IMR-90 (cell line): ENCODE measurements at regions not wholly inside any gene's neighbourhood (a gene's known extent, or its start where the extent isn't known, plus 50 kb on each side); places are given as distances from the start of the nearest gene placed in this dataset.

Experiments used
- ATAC-seq: fragments of 200-7000 bp; cut with Tn5 transposase; 2 replicates; pipeline ENCODE4 v1.9.1; 2020; ENCODE audit warnings: low read depth, mild to moderate bottlenecking, moderate library complexity
- BruUV-seq: library from RNA; stranded (reverse); fragments of 400-500 nt; replicated peaks from 2 replicates; lab custom pipeline; 2021; lab: Mats Ljungman, UMichigan
- CTCF ChIA-PET: fragments of 300-600 bp; formaldehyde crosslinking; extraction: SDS; loops from one replicate; lab custom pipeline; 2021; ENCODE audit warnings: antibody characterized with exemption; lab: Yijun Ruan, JAX
- POLR2A ChIA-PET: fragments of 300-600 bp; sonication (Branson Sonifier 250); formaldehyde crosslinking; loops from one replicate; lab custom pipeline; 2022; ENCODE audit warnings: antibody characterized with exemption; ENCODE audit not compliant: unreplicated experiment; lab: Charles Lee
- DNase-seq: peaks from one replicate; pipeline ENCODE4 v3.0.0; 2013
- H2AFZ ChIP-seq: replicated peaks from 2 replicates; pipeline ENCODE3; 2013; ENCODE audit warnings: low read length, mild to moderate bottlenecking; ENCODE audit not compliant: poor library complexity
- H2AK5ac ChIP-seq: 2 replicates; pipeline ENCODE4 v1.6.1; 2013; ENCODE audit warnings: low read depth, low read length, inconsistent platforms
- H2AK9ac ChIP-seq: replicated peaks from 2 replicates; pipeline ENCODE3; 2013; ENCODE audit warnings: mild to moderate bottlenecking, low read depth, low read length, moderate library complexity; ENCODE audit not compliant: poor library complexity
- H2BK120ac ChIP-seq: 2 replicates; pipeline ENCODE4 v1.6.1; 2013; ENCODE audit warnings: low read depth, low read length, inconsistent platforms
- H2BK15ac ChIP-seq: 3 replicates; pipeline ENCODE4 v1.6.1; 2013; ENCODE audit warnings: low read depth, low read length, inconsistent platforms
- H2BK20ac ChIP-seq: 2 replicates; pipeline ENCODE4 v1.6.1; 2013; ENCODE audit warnings: low read depth, mild to moderate bottlenecking, inconsistent platforms, low read length, moderate library complexity
- H2BK5ac ChIP-seq: 2 replicates; pipeline ENCODE4 v1.6.1; 2013; ENCODE audit warnings: mild to moderate bottlenecking, low read depth, low read length, inconsistent platforms; ENCODE audit not compliant: poor library complexity, severe bottlenecking
- H3K14ac ChIP-seq: replicated peaks from 2 replicates; pipeline ENCODE4 v1.6.1; 2013; ENCODE audit warnings: low read depth, low read length, inconsistent platforms
- H3K18ac ChIP-seq: 2 replicates; pipeline ENCODE4 v1.6.1; 2013; ENCODE audit warnings: low read depth, low read length, control low read depth
- H3K23ac ChIP-seq: 2 replicates; pipeline ENCODE4 v1.6.1; 2013; ENCODE audit warnings: low read depth, low read length, inconsistent platforms
- H3K27ac ChIP-seq: 2 replicates; pipeline ENCODE4 v1.5.1; 2013; ENCODE audit warnings: mild to moderate bottlenecking, control low read depth, low read length; ENCODE audit not compliant: insufficient read depth
- H3K27me3 ChIP-seq: 2 replicates; pipeline ENCODE4 v1.6.1; 2013; ENCODE audit warnings: low read length; ENCODE audit not compliant: control insufficient read depth, insufficient read depth
- H3K36me3 ChIP-seq: 2 replicates; pipeline ENCODE4 v1.6.1; 2013; ENCODE audit warnings: low read length, mixed read lengths; ENCODE audit not compliant: control insufficient read depth, insufficient read depth
- H3K4ac ChIP-seq: 2 replicates; pipeline ENCODE4 v1.6.1; 2013; ENCODE audit warnings: low read depth, low read length, inconsistent platforms
- H3K4me1 ChIP-seq: 2 replicates; pipeline ENCODE4 v1.6.1; 2013; ENCODE audit warnings: low read length, mixed read lengths; ENCODE audit not compliant: control insufficient read depth, insufficient read depth
- H3K4me2 ChIP-seq: 2 replicates; pipeline ENCODE4 v1.6.1; 2013; ENCODE audit warnings: low read depth, mild to moderate bottlenecking, control low read depth, low read length, moderate library complexity
- H3K4me3 ChIP-seq: 2 replicates; pipeline ENCODE4 v1.5.1; 2013; ENCODE audit warnings: low read depth, mild to moderate bottlenecking, control low read depth, low read length, moderate library complexity; ENCODE audit not compliant: insufficient read depth
- H3K56ac ChIP-seq: 2 replicates; pipeline ENCODE4 v1.6.1; 2013; ENCODE audit warnings: low read length, inconsistent platforms; ENCODE audit not compliant: insufficient read depth; ENCODE audit errors: extremely low read depth
- H3K79me1 ChIP-seq, 2 experiments: 2 replicates each; pipeline ENCODE4 v1.6.1; 2013; ENCODE audit warnings: low read length in 2 of 2, inconsistent platforms in 1 of 2, low read depth in 1 of 2
- H3K9ac ChIP-seq: 2 replicates; pipeline ENCODE4 v1.6.1; 2013; ENCODE audit warnings: low read depth, low read length, control low read depth
- H3K9me1 ChIP-seq: 2 replicates; pipeline ENCODE4 v1.6.1; 2013; ENCODE audit warnings: low read length, inconsistent platforms; ENCODE audit not compliant: insufficient read depth
- H3K9me3 ChIP-seq: 2 replicates; pipeline ENCODE4 v1.6.1; 2013; ENCODE audit warnings: low read length; ENCODE audit not compliant: control insufficient read depth, insufficient read depth
- H4K20me1 ChIP-seq: 2 replicates; pipeline ENCODE4 v1.6.1; 2013; ENCODE audit warnings: low read length, inconsistent platforms; ENCODE audit not compliant: insufficient read depth
- H4K5ac ChIP-seq: 2 replicates; pipeline ENCODE4 v1.6.1; 2013; ENCODE audit warnings: mild to moderate bottlenecking, low read depth, low read length, control low read depth
- H4K8ac ChIP-seq, 2 experiments: 2 replicates each; pipeline ENCODE4 v1.6.1; 2013; ENCODE audit warnings: low read depth in 2 of 2, low read length in 2 of 2, control low read depth in 1 of 2, inconsistent platforms in 1 of 2
- H4K91ac ChIP-seq: 2 replicates; pipeline ENCODE4 v1.6.1; 2013; ENCODE audit warnings: low read depth, low read length, inconsistent platforms; ENCODE audit not compliant: insufficient read depth
- BHLHE40 ChIP-seq: fragments of 150-350 bp; IDR thresholded peaks from 2 replicates; pipeline ENCODE4 v1.6.1; 2016; ENCODE audit warnings: mild to moderate bottlenecking, low read depth, low read length
- CHD1 ChIP-seq: IDR thresholded peaks from 2 replicates; pipeline ENCODE4 v1.6.1; 2012; ENCODE audit warnings: low read depth, low read length, improper control_type of control experiment
- FOS ChIP-seq: fragments of 150-350 bp; IDR thresholded peaks from 2 replicates; pipeline ENCODE4 v1.6.1; 2016; ENCODE audit warnings: low read depth, low read length
- MAFK ChIP-seq: IDR thresholded peaks from 2 replicates; pipeline ENCODE4 v1.6.1; 2012; ENCODE audit warnings: low read depth, low read length, improper control_type of control experiment
- MAZ ChIP-seq: IDR thresholded peaks from 2 replicates; pipeline ENCODE4 v1.6.1; 2012; ENCODE audit warnings: low read depth, mild to moderate bottlenecking, low read length, improper control_type of control experiment, moderate library complexity, borderline replicate concordance
- MXI1 ChIP-seq: IDR thresholded peaks from 2 replicates; pipeline ENCODE4 v1.6.1; 2012; ENCODE audit warnings: low read depth, mild to moderate bottlenecking, low read length, moderate library complexity, borderline replicate concordance
- POLR2A ChIP-seq: IDR thresholded peaks from 2 replicates; pipeline ENCODE4 v1.6.1; 2012; ENCODE audit warnings: mild to moderate bottlenecking, low read depth, low read length
- RAD21 ChIP-seq: IDR thresholded peaks from 2 replicates; pipeline ENCODE4 v1.6.1; 2012; ENCODE audit warnings: low read length, improper control_type of control experiment
- RFX5 ChIP-seq: IDR thresholded peaks from 2 replicates; pipeline ENCODE4 v1.8.0; 2012; ENCODE audit warnings: low read depth, mild to moderate bottlenecking, low read length, moderate library complexity
- SMC3 ChIP-seq: fragments of 150-350 bp; IDR thresholded peaks from 2 replicates; pipeline ENCODE4 v1.6.1; 2016; ENCODE audit warnings: low read depth, mild to moderate bottlenecking, antibody characterized with exemption, low read length, moderate library complexity
- WGBS, 2 experiments: methylation state at CpG; one replicate each; pipeline versions ENCODE4 v1.1.5 to v1.1.7; 2013; ENCODE audit warnings: missing lambda C conversion rate in 2 of 2; ENCODE audit not compliant: insufficient read length in 1 of 2; ENCODE audit errors: extremely low coverage in 2 of 2; 5-methylcytosine and 5-hydroxymethylcytosine counted together
- dilution Hi-C: fragments of 300-500 bp; cut with HindIII; formaldehyde crosslinking; loops from one replicate; pipeline ENCODE4 v1.14.3; 2018; ENCODE audit warnings: low sequenced_read_pairs; ENCODE audit not compliant: unreplicated experiment
- in situ Hi-C: fragments of 300-500 bp; cut with MboI; formaldehyde crosslinking; loops from 3 replicates; pipeline ENCODE4 v1.14.3; 2019; ENCODE audit warnings: low sequenced_read_pairs, inconsistent platforms, mixed read lengths
- intact Hi-C: fragments of 100-400 bp; cut with micrococcal nuclease; formaldehyde crosslinking; loops from 2 replicates; pipeline ENCODE4 v1.10.0; 2022
- TF ChIP-seq, protein P1 (sequence below): conservative IDR thresholded peaks from 2 replicates; pipeline ENCODE4 v1.5.1; 2012; ENCODE audit warnings: mild to moderate bottlenecking, low read depth, low read length, improper control_type of control experiment
- TF ChIP-seq, protein P2 (sequence below): fragments of 150-350 bp; IDR thresholded peaks from 2 replicates; pipeline ENCODE4 v1.6.1; 2016; ENCODE audit warnings: low read depth, mild to moderate bottlenecking, low read length, moderate library complexity, borderline replicate concordance

DNA sequence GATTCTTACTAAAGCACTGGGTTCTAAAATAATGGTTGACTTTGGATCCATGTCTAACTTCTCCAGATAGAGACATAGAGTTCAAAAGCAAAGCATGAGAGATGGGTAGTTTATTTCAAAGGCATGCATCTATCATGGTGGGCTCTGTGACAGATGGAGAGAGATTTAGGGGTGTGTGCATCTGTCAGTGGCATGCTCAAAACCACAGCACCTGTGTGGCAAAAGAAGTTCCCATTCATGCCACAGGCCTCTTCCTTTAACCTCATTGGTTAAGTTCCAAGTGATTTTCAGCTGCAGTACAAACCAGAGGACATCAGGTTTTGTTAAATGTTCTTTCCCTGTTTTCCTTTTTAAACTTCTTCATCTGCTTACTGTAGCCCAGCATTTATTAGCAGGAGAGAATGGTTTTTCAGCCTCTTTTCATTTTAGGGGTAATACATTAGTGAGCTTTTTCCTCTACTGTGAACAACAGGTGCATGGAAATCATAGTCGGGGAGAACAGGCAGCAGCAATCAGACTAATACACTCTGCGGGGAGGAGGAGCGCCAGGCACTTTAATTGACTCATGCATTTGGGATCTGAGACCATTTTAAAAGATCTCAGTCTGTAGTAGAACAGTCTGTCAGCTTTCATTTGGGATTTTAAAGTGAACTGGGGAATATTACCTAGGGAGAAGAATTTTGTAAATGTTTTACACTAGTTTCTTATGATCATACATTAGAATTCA is 52.4 kb upstream of the UPP2 start:
- no peak overlapping the region for H2AFZ ChIP-seq
- no peak overlapping the region for H2BK20ac ChIP-seq
- ATAC-seq (no peak), DNase-seq (no peak)
- TF ChIP-seq CHD1 (no peak), RAD21 (no peak), MXI1 (no peak), SMC3 (no peak), BHLHE40 (no peak), FOS (no peak), MAFK (no peak), MAZ (no peak), POLR2A (no peak), RFX5 (no peak)
- TF ChIP-seq, protein P1, sequence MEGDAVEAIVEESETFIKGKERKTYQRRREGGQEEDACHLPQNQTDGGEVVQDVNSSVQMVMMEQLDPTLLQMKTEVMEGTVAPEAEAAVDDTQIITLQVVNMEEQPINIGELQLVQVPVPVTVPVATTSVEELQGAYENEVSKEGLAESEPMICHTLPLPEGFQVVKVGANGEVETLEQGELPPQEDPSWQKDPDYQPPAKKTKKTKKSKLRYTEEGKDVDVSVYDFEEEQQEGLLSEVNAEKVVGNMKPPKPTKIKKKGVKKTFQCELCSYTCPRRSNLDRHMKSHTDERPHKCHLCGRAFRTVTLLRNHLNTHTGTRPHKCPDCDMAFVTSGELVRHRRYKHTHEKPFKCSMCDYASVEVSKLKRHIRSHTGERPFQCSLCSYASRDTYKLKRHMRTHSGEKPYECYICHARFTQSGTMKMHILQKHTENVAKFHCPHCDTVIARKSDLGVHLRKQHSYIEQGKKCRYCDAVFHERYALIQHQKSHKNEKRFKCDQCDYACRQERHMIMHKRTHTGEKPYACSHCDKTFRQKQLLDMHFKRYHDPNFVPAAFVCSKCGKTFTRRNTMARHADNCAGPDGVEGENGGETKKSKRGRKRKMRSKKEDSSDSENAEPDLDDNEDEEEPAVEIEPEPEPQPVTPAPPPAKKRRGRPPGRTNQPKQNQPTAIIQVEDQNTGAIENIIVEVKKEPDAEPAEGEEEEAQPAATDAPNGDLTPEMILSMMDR, result no peak
- TF ChIP-seq, protein P2, sequence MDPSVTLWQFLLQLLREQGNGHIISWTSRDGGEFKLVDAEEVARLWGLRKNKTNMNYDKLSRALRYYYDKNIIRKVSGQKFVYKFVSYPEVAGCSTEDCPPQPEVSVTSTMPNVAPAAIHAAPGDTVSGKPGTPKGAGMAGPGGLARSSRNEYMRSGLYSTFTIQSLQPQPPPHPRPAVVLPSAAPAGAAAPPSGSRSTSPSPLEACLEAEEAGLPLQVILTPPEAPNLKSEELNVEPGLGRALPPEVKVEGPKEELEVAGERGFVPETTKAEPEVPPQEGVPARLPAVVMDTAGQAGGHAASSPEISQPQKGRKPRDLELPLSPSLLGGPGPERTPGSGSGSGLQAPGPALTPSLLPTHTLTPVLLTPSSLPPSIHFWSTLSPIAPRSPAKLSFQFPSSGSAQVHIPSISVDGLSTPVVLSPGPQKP, result no peak
- H2BK15ac ChIP-seq, result no peak overlapping the region
- no peak overlapping the region for H4K8ac ChIP-seq
- no peak overlapping the region for H3K18ac ChIP-seq
- H2BK120ac ChIP-seq, result no peak overlapping the region
- WGBS, 2 experiments, result no CpG with 5 or more reads among the region's 3 CpGs
- no peak overlapping the region for H4K91ac ChIP-seq
- no peak overlapping the region for H3K4me3 ChIP-seq
- H3K4me2 ChIP-seq, result no peak overlapping the region
- no peaks in the 10 kb centered on the region; the same call in 1 of the 2 replicates for H3K27me3 ChIP-seq
- H3K27ac ChIP-seq, result no peak overlapping the region
- dilution Hi-C loops (no loop called here), in situ Hi-C loops (no loop called here), intact Hi-C loops (no loop called here)
- H3K9me3 ChIP-seq, result no peaks in the 10 kb centered on the region
- BruUV-seq, result no TSS peak
- H3K23ac ChIP-seq, result no peak overlapping the region
- H3K4me1 ChIP-seq, result no peaks in the 10 kb centered on the region
- no peak overlapping the region for H2AK5ac ChIP-seq
- no peak overlapping the region for H4K5ac ChIP-seq
- ChIA-PET POLR2A (no interaction called here), CTCF (interaction anchor here (0.8 kb wide), 1 partner anchor 704 kb away, joined by 3 read pairs; no protein-coding TSS in a partner anchor)
- H3K14ac ChIP-seq, result no peak overlapping the region
- H4K20me1 ChIP-seq, result no peaks in the 10 kb centered on the region
- H3K56ac ChIP-seq, result no peak overlapping the region
- no peak overlapping the region for H3K4ac ChIP-seq
- no peaks in the 10 kb centered on the region for H3K79me1 ChIP-seq
- no peaks in the 10 kb centered on the region for H3K9me1 ChIP-seq
- no peak overlapping the region for H2BK5ac ChIP-seq
- no peak overlapping the region for H2AK9ac ChIP-seq
- no peak overlapping the region for H3K9ac ChIP-seq
- H3K36me3 ChIP-seq, result no peaks in the 10 kb centered on the region
